H1 (cell line): ENCODE measurements at regions not wholly inside any gene's neighbourhood (a gene's known extent, or its start where the extent isn't known, plus 50 kb on each side); places are given as distances from the start of the nearest gene placed in this dataset.

ENCODE experiments used
- CTCF ChIA-PET: fragments of 300-600 bp; sonication (Branson Sonifier 250); formaldehyde crosslinking; loops from one replicate; lab custom pipeline; 2021; ENCODE audit not compliant: partially characterized antibody; lab: Charles Lee
- POLR2A ChIA-PET: fragments of 300-600 bp; sonication (Branson Sonifier 250); formaldehyde crosslinking; loops from one replicate; lab custom pipeline; 2021; ENCODE audit warnings: inconsistent platforms; ENCODE audit not compliant: partially characterized antibody; lab: Charles Lee
- DNase-seq, 2 experiments: peaks; one replicate each; pipeline versions ENCODE4 v3.0.0 to v3.0.0-alpha.2; 2010 to 2022; ENCODE audit warnings: low spot score in 2 of 2, low read depth in 1 of 2, mixed read lengths in 1 of 2
- FAIRE-seq: peaks from 2 replicates; lab custom pipeline; 2011; peaks lifted over from hg19 to GRCh38; lab: Jason Lieb, UNC
- H2AFZ ChIP-seq: 2 replicates; pipeline ENCODE4 v1.8.1; 2012; ENCODE audit warnings: low read length, inconsistent platforms
- H2AK5ac ChIP-seq: 2 replicates; pipeline ENCODE4 v1.6.1; 2013; ENCODE audit warnings: low read depth, low read length
- H2BK120ac ChIP-seq: replicated peaks from 2 replicates; pipeline ENCODE3; 2013; ENCODE audit warnings: low read depth, low read length, inconsistent platforms
- H2BK12ac ChIP-seq: 2 replicates; pipeline ENCODE4 v1.6.1; 2013; ENCODE audit warnings: low read depth, low read length
- H2BK15ac ChIP-seq: 2 replicates; pipeline ENCODE4 v1.6.1; 2013; ENCODE audit warnings: low read length
- H2BK20ac ChIP-seq: 2 replicates; pipeline ENCODE4 v1.6.1; 2013; ENCODE audit warnings: low read length
- H2BK5ac ChIP-seq: 2 replicates; pipeline ENCODE4 v1.6.1; 2013; ENCODE audit warnings: low read depth, low read length
- H3K14ac ChIP-seq: 2 replicates; pipeline ENCODE4 v1.6.1; 2013; ENCODE audit warnings: inconsistent platforms; ENCODE audit not compliant: insufficient read length
- H3K18ac ChIP-seq: 2 replicates; pipeline ENCODE4 v1.6.1; 2013; ENCODE audit warnings: low read length; ENCODE audit errors: extremely low read depth
- H3K23ac ChIP-seq: 2 replicates; pipeline ENCODE4 v1.6.1; 2013; ENCODE audit warnings: inconsistent platforms; ENCODE audit not compliant: insufficient read length
- H3K23me2 ChIP-seq: 2 replicates; pipeline ENCODE4 v1.6.1; 2013; ENCODE audit warnings: low read depth, low read length
- H3K27ac ChIP-seq: 2 replicates; pipeline ENCODE4 v1.6.1; 2011; ENCODE audit warnings: low read depth, low read length, inconsistent platforms
- H3K27me3 ChIP-seq, 4 experiments: replicated peaks in 1 of 4; 1 replicate in 1 of 4; 2 replicates in 3 of 4; pipeline versions ENCODE4 v1.6.1 to v1.8.1; 2011 to 2013; ENCODE audit warnings: low read length in 3 of 4, mild to moderate bottlenecking in 3 of 4, inconsistent platforms in 2 of 4, mixed read lengths in 2 of 4, moderate library complexity in 1 of 4; ENCODE audit not compliant: control insufficient read depth in 3 of 4, insufficient read depth in 3 of 4; ENCODE audit errors: extremely low read depth in 1 of 4
- H3K36me3 ChIP-seq, 4 experiments: 2 replicates each; pipeline versions ENCODE4 v1.6.1 to v1.8.1; 2011 to 2013; ENCODE audit warnings: mild to moderate bottlenecking in 4 of 4, low read length in 3 of 4, moderate library complexity in 2 of 4, control low read depth in 1 of 4, inconsistent platforms in 1 of 4; ENCODE audit not compliant: insufficient read depth in 4 of 4, control insufficient read depth in 2 of 4
- H3K4ac ChIP-seq: replicated peaks from 2 replicates; pipeline ENCODE3; 2013; ENCODE audit warnings: low read length, low read depth, mixed read lengths, inconsistent platforms; ENCODE audit not compliant: insufficient read length
- H3K4me1 ChIP-seq, 4 experiments: replicated peaks in 1 of 4; 1 replicate in 1 of 4; 2 replicates in 3 of 4; pipeline versions ENCODE4 v1.6.1 to v1.8.1; 2011 to 2013; ENCODE audit warnings: low read length in 3 of 4, inconsistent platforms in 2 of 4, mixed read lengths in 1 of 4; ENCODE audit not compliant: insufficient read depth in 4 of 4, control insufficient read depth in 3 of 4
- H3K4me2 ChIP-seq, 2 experiments: 2 replicates each; pipeline versions ENCODE4 v1.6.1 to v1.8.1; 2011 to 2013; ENCODE audit warnings: low read depth in 2 of 2, low read length in 2 of 2, control low read depth in 1 of 2, inconsistent platforms in 1 of 2, mild to moderate bottlenecking in 1 of 2; ENCODE audit not compliant: insufficient read depth in 1 of 2
- H3K4me3 ChIP-seq, 4 experiments: fragments of 200-600, 300-600 bp in 1 of 4; sonication (generic), shearing (Covaris generic), sonication (Bioruptor Twin) in 1 of 4; 2 replicates each; pipeline versions ENCODE4 v1.5.1 to v1.8.1; 2011 to 2016; ENCODE audit warnings: low read length in 4 of 4, low read depth in 3 of 4, control low read depth in 2 of 4, inconsistent platforms in 2 of 4, mild to moderate bottlenecking in 2 of 4, mixed read lengths in 1 of 4, moderate library complexity in 1 of 4; ENCODE audit not compliant: insufficient read depth in 2 of 4; ENCODE audit errors: extremely low read depth in 1 of 4
- H3K56ac ChIP-seq: replicated peaks from 2 replicates; pipeline ENCODE3; 2013; ENCODE audit warnings: low read depth, mild to moderate bottlenecking, mixed read lengths, low read length, inconsistent platforms; ENCODE audit not compliant: insufficient read length
- H3K79me1 ChIP-seq: 2 replicates; pipeline ENCODE4 v1.6.1; 2013; ENCODE audit warnings: low read depth, low read length, control low read depth
- H3K79me2 ChIP-seq, 2 experiments: 2 replicates each; pipeline versions ENCODE4 v1.6.1 to v1.8.1; 2012 to 2013; ENCODE audit warnings: low read length in 2 of 2, mild to moderate bottlenecking in 2 of 2, inconsistent platforms in 1 of 2; ENCODE audit not compliant: insufficient read depth in 2 of 2, control insufficient read depth in 1 of 2
- H3K9ac ChIP-seq, 4 experiments: replicated peaks in 1 of 4; 1 replicate in 1 of 4; 2 replicates in 3 of 4; pipeline versions ENCODE4 v1.6.1 to v1.8.1; 2011 to 2013; ENCODE audit warnings: low read depth in 3 of 4, low read length in 3 of 4, control low read depth in 2 of 4, mild to moderate bottlenecking in 2 of 4, moderate library complexity in 2 of 4, inconsistent platforms in 1 of 4; ENCODE audit errors: extremely low read depth in 1 of 4
- H3K9me3 ChIP-seq, 2 experiments: 2 replicates each; pipeline versions ENCODE4 v1.6.1 to v1.8.1; 2012 to 2013; ENCODE audit warnings: mild to moderate bottlenecking in 2 of 2, moderate library complexity in 2 of 2, control low read depth in 1 of 2, inconsistent platforms in 1 of 2, low read depth in 1 of 2, low read length in 1 of 2, mixed read lengths in 1 of 2; ENCODE audit not compliant: insufficient read depth in 2 of 2
- H4K20me1 ChIP-seq, 2 experiments: replicated peaks in 1 of 2; 2 replicates each; pipeline versions ENCODE3 to v1.8.1; 2011 to 2013; ENCODE audit warnings: inconsistent platforms in 2 of 2, low read length in 2 of 2, mild to moderate bottlenecking in 1 of 2; ENCODE audit not compliant: insufficient read depth in 2 of 2, control insufficient read depth in 1 of 2
- H4K5ac ChIP-seq: 2 replicates; pipeline ENCODE4 v1.6.1; 2013; ENCODE audit warnings: low read length, low read depth, mixed read lengths, inconsistent platforms; ENCODE audit not compliant: insufficient read length
- H4K8ac ChIP-seq: 2 replicates; pipeline ENCODE4 v1.8.0; 2013; ENCODE audit warnings: mild to moderate bottlenecking, moderate library complexity, low read length, inconsistent platforms; ENCODE audit not compliant: insufficient read depth; ENCODE audit errors: extremely low read depth
- H4K91ac ChIP-seq: replicated peaks from 2 replicates; pipeline ENCODE3; 2013; ENCODE audit warnings: low read length, mixed read lengths, inconsistent platforms; ENCODE audit not compliant: insufficient read length
- CTCF ChIP-seq, 3 experiments: IDR thresholded peaks; 1 replicate in 2 of 3; 2 replicates in 1 of 3; pipeline versions ENCODE4 v1.5.1 to v1.6.1; 2011; ENCODE audit warnings: low read length in 3 of 3, mild to moderate bottlenecking in 3 of 3, inconsistent platforms in 2 of 3, low read depth in 1 of 3, moderate library complexity in 1 of 3; ENCODE audit not compliant: insufficient read depth in 1 of 3; ENCODE audit errors: control extremely low read depth in 1 of 3
- NANOG ChIP-seq: IDR thresholded peaks from 2 replicates; pipeline ENCODE4 v1.6.1; 2011; ENCODE audit warnings: low read length, low read depth, mild to moderate bottlenecking, inconsistent platforms; ENCODE audit not compliant: insufficient read depth, poor library complexity, severe bottlenecking
- RAD21 ChIP-seq, 2 experiments: IDR thresholded peaks in 1 of 2; conservative IDR thresholded peaks in 1 of 2; 2 replicates each; pipeline ENCODE4 v1.6.1; 2011; ENCODE audit warnings: low read depth in 2 of 2, low read length in 2 of 2, improper control_type of control experiment in 1 of 2, inconsistent platforms in 1 of 2, mild to moderate bottlenecking in 1 of 2, moderate library complexity in 1 of 2
- WGBS, 2 experiments: shearing (Covaris generic) in 1 of 2; methylation state at CpG; one replicate each; pipeline versions ENCODE4 v1.1.6 to v1.1.7; 2013 to 2015; ENCODE audit warnings: low lambda C conversion rate in 2 of 2, mixed read lengths in 2 of 2, inconsistent platforms in 1 of 2, low coverage in 1 of 2, missing lambda C conversion rate in 1 of 2; ENCODE audit not compliant: insufficient replicate concordance in 2 of 2, insufficient coverage in 1 of 2, insufficient read length in 1 of 2; ENCODE audit errors: extremely low coverage in 1 of 2, missing lambda C conversion rate in 1 of 2; 5-methylcytosine and 5-hydroxymethylcytosine counted together

- no peak overlapping the region for H4K91ac ChIP-seq
- H3K9ac ChIP-seq, result no peak overlapping the region
- H3K79me1 ChIP-seq, result no peaks in the 10 kb centered on the region
- no peak overlapping the region for H3K27ac ChIP-seq
- peaks cover 0 to 2% (median 0%) of the 10 kb centered on the region in 4 experiments; a peak in 1 of 7 replicates for H3K27me3 ChIP-seq
- H2AK5ac ChIP-seq, result no peak overlapping the region
- H3K14ac ChIP-seq, result no peak overlapping the region
- no peaks in the 10 kb centered on the region for H3K23me2 ChIP-seq
- no peak overlapping the region for H2BK15ac ChIP-seq
- H4K5ac ChIP-seq, result no peak overlapping the region
- no peak overlapping the region for H2BK120ac ChIP-seq
- CTCF ChIA-PET, result no interaction called here
- H3K79me2 ChIP-seq, result no peaks in the 10 kb centered on the region
- H2AFZ ChIP-seq, result no peak overlapping the region
- H2BK12ac ChIP-seq, result no peak overlapping the region
- H3K9me3 ChIP-seq, result peaks cover 6 to 7% of the 10 kb centered on the region in 2 experiments; a peak in 2 of 4 replicates
- no peak overlapping the region for H3K18ac ChIP-seq
- H3K4me2 ChIP-seq, result no peak overlapping the region
- H2BK20ac ChIP-seq, result no peak overlapping the region
- DNase-seq (no peak), FAIRE-seq (no peak)
- H3K4me3 ChIP-seq, result no peak overlapping the region
- no peak overlapping the region for H3K23ac ChIP-seq
- POLR2A ChIA-PET, result no interaction called here
- no peak overlapping the region for H3K4ac ChIP-seq
- H3K36me3 ChIP-seq, result no peaks in the 10 kb centered on the region; a peak in 1 of 8 replicates
- 94% methylated on average over 4 of the region's 4 CpGs; no CpG with 5 or more reads in 1 of the 2 experiments for WGBS, 2 experiments
- no peaks in the 10 kb centered on the region for H4K20me1 ChIP-seq
- no peak overlapping the region for H4K8ac ChIP-seq
- TF ChIP-seq NANOG (no peak), CTCF (IDR thresholded peaks at IDR 0.05; ENCODE audit: control extremely low read depth in 1 of 3, insufficient read depth in 1 of 3, low read depth in 1 of 3, low read length in 3 of 3) (peak; percentile 21 to 31 (median 31); a peak in 3 of 4 replicates), RAD21 (IDR thresholded peaks at IDR 0.05 in 1 of 2, conservative IDR thresholded peaks at IDR 0.05 in 1 of 2; ENCODE audit: low read depth in 2 of 2, low read length in 2 of 2) (peak; percentile 21 to 45; a peak in 2 of 4 replicates)
- no peak overlapping the region for H2BK5ac ChIP-seq
- H3K4me1 ChIP-seq, result peaks cover 0 to 2% (median 0%) of the 10 kb centered on the region in 4 experiments; a peak in 1 of 7 replicates
- H3K56ac ChIP-seq, result no peak overlapping the region
These were observed 197.4 kb downstream of the DUSP6 start for GRCh38 chr12:89154743-89155499.
